ENCODE measurements at regions not wholly inside any gene's neighbourhood (a gene's known extent, or its start where the extent isn't known, plus 50 kb on each side); places are given as distances from the start of the nearest gene placed in this dataset.
"Not testable (repeated sequence)": the region's sequence is repeated elsewhere in the genome, so short reads cannot be mapped to it uniquely, and the experiment has no call there.

DNA sequence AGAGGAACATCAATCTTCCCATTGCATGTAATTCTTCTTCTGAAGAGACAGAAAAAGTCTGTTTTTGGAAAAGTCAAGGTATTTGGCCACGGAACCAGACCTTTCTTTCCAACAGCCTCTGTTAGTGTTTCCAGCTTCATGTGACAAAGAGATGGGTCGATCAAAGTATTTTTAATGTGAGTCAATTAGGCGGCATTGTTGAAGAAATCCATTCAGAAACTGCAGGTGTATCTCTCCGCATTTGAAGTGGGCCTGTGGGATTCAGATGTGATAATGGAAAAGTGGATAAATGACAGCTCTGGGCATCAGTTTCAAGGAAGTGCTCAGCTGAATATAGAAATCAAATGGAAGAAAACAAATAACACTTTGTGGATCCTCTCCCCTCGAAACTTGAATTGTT, 143.1 kb upstream of the CHL1 start:
- H3K27ac Mint-ChIP-seq (ENCODE audit: low read depth); H3K4me1 Mint-ChIP-seq; ATAC-seq (replicated peaks; ENCODE audit: extremely low read depth, poor library complexity, severe bottlenecking); H3K27me3 Mint-ChIP-seq; H3K4me3 Mint-ChIP-seq; DNase-seq (ENCODE audit: low spot score in 2 of 2); H3K9me3 Mint-ChIP-seq; H3K36me3 Mint-ChIP-seq (ENCODE audit: insufficient read depth): not testable (repeated sequence)

- Mint-ChIP-seq H3K4me3 (no peak overlapping the region), H3K4me1 (no peaks in the 10 kb centered on the region), H3K9me3 (peaks cover under 1% of the 10 kb centered on the region), H3K27ac (ENCODE audit: low read depth) (no peak overlapping the region), H3K27me3 (peaks cover 3% of the 10 kb centered on the region), H3K36me3 (ENCODE audit: insufficient read depth) (no peaks in the 10 kb centered on the region)
- no peak for DNase-seq (ENCODE audit: low spot score in 2 of 2)
- ATAC-seq (replicated peaks; ENCODE audit: extremely low read depth, poor library complexity, severe bottlenecking): no peak
Measured at GRCh38 chr3:54240-54639, 142.3 kb upstream of the CHL1 start.

GRCh38 chr3:56672-57071, 139.9 kb upstream of the CHL1 start:
- no peak overlapping the region for H3K27ac Mint-ChIP-seq (ENCODE audit: low read depth)
- H3K9me3 Mint-ChIP-seq: peaks cover 8% of the 10 kb centered on the region
- H3K27me3 Mint-ChIP-seq: peaks cover 26% of the 10 kb centered on the region
- DNase-seq (ENCODE audit: low spot score in 2 of 2) (no peak), ATAC-seq (replicated peaks; ENCODE audit: extremely low read depth, poor library complexity, severe bottlenecking) (no peak)
- H3K36me3 Mint-ChIP-seq (ENCODE audit: insufficient read depth): no peaks in the 10 kb centered on the region
- no peak overlapping the region for H3K4me3 Mint-ChIP-seq
- H3K4me1 Mint-ChIP-seq: no peaks in the 10 kb centered on the region

DNA sequence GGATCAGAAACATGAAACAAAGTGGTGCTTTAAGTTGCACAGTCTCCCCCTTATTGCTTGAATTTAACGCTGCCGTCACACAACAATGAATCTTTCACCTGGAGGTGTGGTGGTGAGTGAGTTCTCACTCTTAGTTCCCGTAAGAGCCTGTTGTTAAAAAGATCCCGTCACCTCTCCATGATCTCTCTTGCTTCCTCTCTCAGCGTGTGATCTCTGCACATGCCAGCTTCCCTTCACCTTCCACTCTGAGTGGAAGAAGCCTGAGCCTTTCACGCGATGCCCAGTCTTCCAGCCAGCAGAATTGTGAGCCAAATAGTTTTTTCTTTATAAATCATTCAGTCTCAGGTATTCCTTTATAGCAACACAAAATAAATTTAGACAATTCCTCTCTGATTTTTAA, 136.7 kb upstream of the CHL1 start:
- peaks cover 8% of the 10 kb centered on the region for H3K9me3 Mint-ChIP-seq
- no peaks in the 10 kb centered on the region for H3K4me1 Mint-ChIP-seq
- ATAC-seq (replicated peaks; ENCODE audit: extremely low read depth, poor library complexity, severe bottlenecking) (no peak), DNase-seq (ENCODE audit: low spot score in 2 of 2) (no peak)
- no peak overlapping the region for H3K27ac Mint-ChIP-seq (ENCODE audit: low read depth)
- no peak overlapping the region for H3K4me3 Mint-ChIP-seq
- peaks cover 34% of the 10 kb centered on the region for H3K27me3 Mint-ChIP-seq
- H3K36me3 Mint-ChIP-seq (ENCODE audit: insufficient read depth): no peaks in the 10 kb centered on the region

DNA sequence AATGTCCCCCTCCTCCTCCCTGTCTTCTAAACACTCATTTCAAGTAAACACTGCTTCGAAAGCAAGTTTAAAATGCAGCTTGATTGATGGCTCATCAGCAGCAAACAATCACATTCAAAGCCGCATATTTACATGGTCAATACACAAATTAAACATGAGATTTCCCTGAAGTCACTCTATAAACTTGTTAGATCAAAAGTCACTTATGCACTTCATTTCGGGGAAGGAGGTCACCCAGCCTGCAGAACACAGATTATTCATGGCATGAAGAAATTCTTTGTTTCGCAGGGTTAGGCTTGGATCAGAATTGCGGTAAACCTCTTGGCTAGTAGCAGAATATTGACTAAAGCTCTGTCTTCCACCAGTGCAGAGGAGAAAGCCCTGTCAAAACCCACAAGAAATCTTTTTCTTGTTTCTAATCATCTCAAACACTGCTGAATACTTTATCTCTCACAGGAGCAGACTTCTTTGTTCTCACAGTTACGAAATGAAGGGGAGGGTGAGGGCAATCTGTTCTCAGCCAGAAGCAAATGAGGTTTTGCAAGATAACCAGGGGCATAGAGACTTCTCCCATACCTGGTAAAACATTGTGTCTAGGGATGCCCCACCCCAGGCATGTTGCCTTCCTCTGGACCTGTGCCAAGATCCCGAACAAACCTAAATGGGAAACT, 133.3 kb upstream of the CHL1 start:
- ATAC-seq (replicated peaks; ENCODE audit: extremely low read depth, poor library complexity, severe bottlenecking): no peak
- H3K36me3 Mint-ChIP-seq (ENCODE audit: insufficient read depth): no peaks in the 10 kb centered on the region

DNA sequence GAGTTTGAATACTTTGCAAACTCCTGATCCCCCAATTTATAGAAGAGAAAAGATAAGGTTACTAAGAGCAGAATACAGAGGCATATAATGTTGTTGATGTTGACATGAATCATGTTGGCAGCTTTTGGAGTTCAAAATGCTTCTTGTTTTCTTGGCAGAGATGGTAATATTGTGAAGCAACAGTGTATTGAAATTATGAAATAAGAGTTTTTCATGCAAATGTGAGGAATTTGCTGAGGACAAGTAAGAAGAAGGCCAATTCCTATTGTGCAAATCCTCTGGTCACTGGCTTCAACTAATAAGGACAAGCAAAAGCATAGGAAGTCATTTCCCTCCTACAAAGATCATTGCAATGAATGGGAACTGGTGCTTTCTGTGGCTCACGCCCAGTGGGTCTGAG, 126.9 kb upstream of the CHL1 start:
- peaks cover 21% of the 10 kb centered on the region for H3K27me3 Mint-ChIP-seq
- no peak overlapping the region for H3K4me3 Mint-ChIP-seq
- H3K27ac Mint-ChIP-seq (ENCODE audit: low read depth): no peak overlapping the region
- H3K9me3 Mint-ChIP-seq: peaks cover 10% of the 10 kb centered on the region
- DNase-seq (ENCODE audit: low spot score in 2 of 2) (no peak), ATAC-seq (replicated peaks; ENCODE audit: extremely low read depth, poor library complexity, severe bottlenecking) (no peak)
- no peaks in the 10 kb centered on the region for H3K36me3 Mint-ChIP-seq (ENCODE audit: insufficient read depth)
- no peaks in the 10 kb centered on the region for H3K4me1 Mint-ChIP-seq

More for the DNA sequence above, 133.3 kb upstream of the CHL1 start:
- DNase-seq (ENCODE audit: low spot score in 2 of 2): no peak
- no peak overlapping the region for H3K27ac Mint-ChIP-seq (ENCODE audit: low read depth)
- peaks cover 43% of the 10 kb centered on the region for H3K27me3 Mint-ChIP-seq
- no peak overlapping the region for H3K4me3 Mint-ChIP-seq
- no peaks in the 10 kb centered on the region for H3K4me1 Mint-ChIP-seq
- H3K9me3 Mint-ChIP-seq: peaks cover 8% of the 10 kb centered on the region

DNA sequence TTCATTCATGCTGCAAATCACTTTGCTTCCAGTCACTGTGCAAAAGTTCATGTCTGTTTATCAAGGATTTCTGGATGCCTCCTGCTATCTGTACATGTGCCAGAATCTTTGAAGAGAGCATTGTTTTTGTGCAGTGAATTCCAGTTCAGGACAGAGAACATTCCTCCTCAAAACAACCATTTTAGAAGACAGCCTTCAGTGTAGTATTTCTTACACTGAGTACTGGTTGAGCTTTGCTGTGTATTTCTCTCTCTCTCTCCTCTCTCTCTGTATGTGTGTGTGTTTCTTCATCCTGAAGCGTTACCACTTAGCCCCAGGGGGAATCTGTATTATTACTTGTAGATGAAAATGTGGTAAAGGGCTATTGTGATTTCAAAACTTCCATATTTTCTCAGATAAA, 123.8 kb upstream of the CHL1 start:
- ATAC-seq (replicated peaks; ENCODE audit: extremely low read depth, poor library complexity, severe bottlenecking) (no peak), DNase-seq (ENCODE audit: low spot score in 2 of 2) (no peak)
- Mint-ChIP-seq H3K9me3 (peaks cover 10% of the 10 kb centered on the region), H3K4me3 (no peak overlapping the region), H3K4me1 (no peaks in the 10 kb centered on the region), H3K36me3 (ENCODE audit: insufficient read depth) (no peaks in the 10 kb centered on the region), H3K27me3 (peaks cover 12% of the 10 kb centered on the region), H3K27ac (ENCODE audit: low read depth) (no peak overlapping the region)

- H3K4me3 Mint-ChIP-seq: no peak overlapping the region
Measured at GRCh38 chr3:73271-73670, 123.3 kb upstream of the CHL1 start.

GRCh38 chr3:74676-75243, 121.8 kb upstream of the CHL1 start:
- DNase-seq (ENCODE audit: low spot score in 2 of 2): no peak
- H3K36me3 Mint-ChIP-seq (ENCODE audit: insufficient read depth): no peaks in the 10 kb centered on the region
- H3K9me3 Mint-ChIP-seq: peaks cover 10% of the 10 kb centered on the region
- no peak overlapping the region for H3K4me3 Mint-ChIP-seq
- peaks cover 12% of the 10 kb centered on the region for H3K27me3 Mint-ChIP-seq
- H3K27ac Mint-ChIP-seq (ENCODE audit: low read depth): no peak overlapping the region
- no peaks in the 10 kb centered on the region for H3K4me1 Mint-ChIP-seq
- no peak for ATAC-seq (replicated peaks; ENCODE audit: extremely low read depth, poor library complexity, severe bottlenecking)

More at GRCh38 chr3:73271-73670, 123.3 kb upstream of the CHL1 start:
- H3K9me3 Mint-ChIP-seq: peaks cover 10% of the 10 kb centered on the region
- no peaks in the 10 kb centered on the region for H3K36me3 Mint-ChIP-seq (ENCODE audit: insufficient read depth)
- H3K4me1 Mint-ChIP-seq: no peaks in the 10 kb centered on the region
- H3K27me3 Mint-ChIP-seq: peaks cover 12% of the 10 kb centered on the region
- DNase-seq (ENCODE audit: low spot score in 2 of 2) (no peak), ATAC-seq (replicated peaks; ENCODE audit: extremely low read depth, poor library complexity, severe bottlenecking) (no peak)
- no peak overlapping the region for H3K27ac Mint-ChIP-seq (ENCODE audit: low read depth)

GRCh38 chr3:75260-75659, 121.3 kb upstream of the CHL1 start:
- no peaks in the 10 kb centered on the region for H3K4me1 Mint-ChIP-seq
- no peak for ATAC-seq (replicated peaks; ENCODE audit: extremely low read depth, poor library complexity, severe bottlenecking)
- H3K27me3 Mint-ChIP-seq: peaks cover 12% of the 10 kb centered on the region
- no peak overlapping the region for H3K4me3 Mint-ChIP-seq
- no peaks in the 10 kb centered on the region for H3K36me3 Mint-ChIP-seq (ENCODE audit: insufficient read depth)
- DNase-seq (ENCODE audit: low spot score in 2 of 2): no peak
- H3K9me3 Mint-ChIP-seq: peaks cover 12% of the 10 kb centered on the region
- H3K27ac Mint-ChIP-seq (ENCODE audit: low read depth): no peak overlapping the region

GRCh38 chr3:79542-79941, 117.0 kb upstream of the CHL1 start:
- no peak overlapping the region for H3K27ac Mint-ChIP-seq (ENCODE audit: low read depth)

GRCh38 chr3:82508-82907, 114.1 kb upstream of the CHL1 start:
- no peak overlapping the region for H3K4me3 Mint-ChIP-seq
- no peak for ATAC-seq (replicated peaks; ENCODE audit: extremely low read depth, poor library complexity, severe bottlenecking)
- no peaks in the 10 kb centered on the region for H3K4me1 Mint-ChIP-seq
- peaks cover 8% of the 10 kb centered on the region for H3K9me3 Mint-ChIP-seq
- H3K27ac Mint-ChIP-seq (ENCODE audit: low read depth): no peak overlapping the region
- H3K27me3 Mint-ChIP-seq: no peaks in the 10 kb centered on the region
- no peaks in the 10 kb centered on the region for H3K36me3 Mint-ChIP-seq (ENCODE audit: insufficient read depth)
- no peak for DNase-seq (ENCODE audit: low spot score in 2 of 2)

More at GRCh38 chr3:79542-79941, 117.0 kb upstream of the CHL1 start:
- Mint-ChIP-seq H3K9me3 (peaks cover 8% of the 10 kb centered on the region), H3K4me3 (no peak overlapping the region), H3K4me1 (no peaks in the 10 kb centered on the region), H3K36me3 (ENCODE audit: insufficient read depth) (no peaks in the 10 kb centered on the region), H3K27me3 (no peaks in the 10 kb centered on the region)
- ATAC-seq (replicated peaks; ENCODE audit: extremely low read depth, poor library complexity, severe bottlenecking) (no peak), DNase-seq (ENCODE audit: low spot score in 2 of 2) (no peak)

- no peak for ATAC-seq (replicated peaks; ENCODE audit: extremely low read depth, poor library complexity, severe bottlenecking)
- Mint-ChIP-seq H3K4me1 (no peaks in the 10 kb centered on the region), H3K36me3 (ENCODE audit: insufficient read depth) (peaks cover 2% of the 10 kb centered on the region), H3K4me3 (no peak overlapping the region), H3K27me3 (no peaks in the 10 kb centered on the region), H3K9me3 (peaks cover 8% of the 10 kb centered on the region), H3K27ac (ENCODE audit: low read depth) (no peak overlapping the region)
- DNase-seq (ENCODE audit: low spot score in 2 of 2): no peak
Measured at GRCh38 chr3:83096-83495, 113.5 kb upstream of the CHL1 start.

Measured in central memory CD8-positive, alpha-beta T cell (primary cell).